ENCODE measurements at regions not wholly inside any gene's neighbourhood (a gene's known extent, or its start where the extent isn't known, plus 50 kb on each side); places are given as distances from the start of the nearest gene placed in this dataset.

DNA sequence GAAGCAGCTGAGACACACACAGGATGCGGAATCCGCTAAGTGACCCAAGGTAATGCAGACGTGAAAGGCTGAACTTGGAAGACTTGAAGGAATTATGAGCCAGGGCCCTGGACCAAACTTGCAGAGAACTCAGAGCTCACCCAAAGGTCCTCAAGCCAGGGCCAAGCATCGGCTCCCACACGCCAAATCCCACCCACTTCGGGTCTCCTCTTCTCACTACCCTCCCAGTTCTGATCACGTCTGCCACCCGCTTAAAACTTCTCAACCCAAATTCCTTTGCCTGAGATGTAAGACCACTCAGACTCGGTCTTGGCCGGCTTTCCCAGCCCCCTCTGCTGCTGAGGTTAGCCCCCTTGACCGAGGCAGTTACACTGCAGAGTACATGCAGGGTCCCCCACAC, 130.1 kb downstream of the PSMG1 start:
- H3K9me3 ChIP-seq (ENCODE audit: control insufficient read depth, insufficient read depth, low read length): no peaks in the 10 kb centered on the region
- ATAC-seq (no peak), DNase-seq (no peak)
- WGBS (ENCODE audit: insufficient coverage): 84% methylated on average over 11 of the region's 11 CpGs
- H3K4me3 Mint-ChIP-seq: no peak overlapping the region
- peaks cover 13 to 21% of the 10 kb centered on the region in 2 donors for H3K27me3 Mint-ChIP-seq (ENCODE audit: low read depth in 2 of 2)
- H3K4me3 ChIP-seq (ENCODE audit: low read length): no peak overlapping the region
- no peaks in the 10 kb centered on the region for H3K36me3 ChIP-seq (ENCODE audit: control insufficient read depth, insufficient read depth, low read length)
- no peaks in the 10 kb centered on the region for H3K4me1 ChIP-seq (ENCODE audit: control insufficient read depth, insufficient read depth, low read length)
- TF ChIP-seq, protein P1, sequence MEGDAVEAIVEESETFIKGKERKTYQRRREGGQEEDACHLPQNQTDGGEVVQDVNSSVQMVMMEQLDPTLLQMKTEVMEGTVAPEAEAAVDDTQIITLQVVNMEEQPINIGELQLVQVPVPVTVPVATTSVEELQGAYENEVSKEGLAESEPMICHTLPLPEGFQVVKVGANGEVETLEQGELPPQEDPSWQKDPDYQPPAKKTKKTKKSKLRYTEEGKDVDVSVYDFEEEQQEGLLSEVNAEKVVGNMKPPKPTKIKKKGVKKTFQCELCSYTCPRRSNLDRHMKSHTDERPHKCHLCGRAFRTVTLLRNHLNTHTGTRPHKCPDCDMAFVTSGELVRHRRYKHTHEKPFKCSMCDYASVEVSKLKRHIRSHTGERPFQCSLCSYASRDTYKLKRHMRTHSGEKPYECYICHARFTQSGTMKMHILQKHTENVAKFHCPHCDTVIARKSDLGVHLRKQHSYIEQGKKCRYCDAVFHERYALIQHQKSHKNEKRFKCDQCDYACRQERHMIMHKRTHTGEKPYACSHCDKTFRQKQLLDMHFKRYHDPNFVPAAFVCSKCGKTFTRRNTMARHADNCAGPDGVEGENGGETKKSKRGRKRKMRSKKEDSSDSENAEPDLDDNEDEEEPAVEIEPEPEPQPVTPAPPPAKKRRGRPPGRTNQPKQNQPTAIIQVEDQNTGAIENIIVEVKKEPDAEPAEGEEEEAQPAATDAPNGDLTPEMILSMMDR (IDR thresholded peaks at IDR 0.05): no peak
- no peaks in the 10 kb centered on the region for H3K36me3 Mint-ChIP-seq
- no peaks in the 10 kb centered on the region for H3K27me3 ChIP-seq (ENCODE audit: control insufficient read depth, insufficient read depth, low read length)
- no peak overlapping the region for H3K27ac ChIP-seq (ENCODE audit: low read length)
- no peaks in the 10 kb centered on the region for H3K4me1 Mint-ChIP-seq
- no peak overlapping the region for H3K27ac Mint-ChIP-seq
- intact Hi-C loops (cut with micrococcal nuclease): no loop called here
- H3K9me3 Mint-ChIP-seq: no peaks in the 10 kb centered on the region

DNA sequence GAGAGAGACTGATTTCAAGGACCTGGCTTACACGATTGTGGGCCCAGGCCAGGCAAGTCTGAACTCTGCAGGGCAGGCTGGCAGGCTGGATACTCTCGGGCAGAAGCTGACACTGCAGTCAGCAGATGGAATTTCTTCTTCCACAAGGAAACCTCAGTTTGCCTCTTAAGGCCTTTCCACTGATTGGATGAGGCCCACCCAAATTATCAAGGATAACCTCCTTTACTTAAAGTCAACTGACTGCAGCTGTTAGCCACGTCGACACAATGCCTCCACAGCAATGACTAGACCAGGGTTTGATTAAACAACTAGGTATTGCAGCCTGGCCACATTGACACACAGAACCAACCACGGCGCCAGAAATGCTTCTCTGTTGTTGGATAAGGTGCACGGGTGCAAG, 130.5 kb downstream of the PSMG1 start:
- intact Hi-C loops (cut with micrococcal nuclease): no loop called here
- Histone ChIP-seq H3K36me3 (ENCODE audit: control insufficient read depth, insufficient read depth, low read length) (no peaks in the 10 kb centered on the region), H3K27me3 (ENCODE audit: control insufficient read depth, insufficient read depth, low read length) (no peaks in the 10 kb centered on the region), H3K27ac (ENCODE audit: low read length) (no peak overlapping the region), H3K4me3 (ENCODE audit: low read length) (no peak overlapping the region), H3K9me3 (ENCODE audit: control insufficient read depth, insufficient read depth, low read length) (no peaks in the 10 kb centered on the region), H3K4me1 (ENCODE audit: control insufficient read depth, insufficient read depth, low read length) (no peaks in the 10 kb centered on the region)
- ATAC-seq (no peak), DNase-seq (no peak)
- no peak overlapping the region for H3K4me3 Mint-ChIP-seq
- H3K9me3 Mint-ChIP-seq: no peaks in the 10 kb centered on the region
- H3K36me3 Mint-ChIP-seq: no peaks in the 10 kb centered on the region
- TF ChIP-seq, protein P1 (IDR thresholded peaks at IDR 0.05): no peak
- peaks cover 13 to 21% of the 10 kb centered on the region in 2 donors for H3K27me3 Mint-ChIP-seq (ENCODE audit: low read depth in 2 of 2)
- H3K4me1 Mint-ChIP-seq: no peaks in the 10 kb centered on the region
- 93% methylated on average over 7 of the region's 7 CpGs for WGBS (ENCODE audit: insufficient coverage)
- H3K27ac Mint-ChIP-seq: no peak overlapping the region

DNA sequence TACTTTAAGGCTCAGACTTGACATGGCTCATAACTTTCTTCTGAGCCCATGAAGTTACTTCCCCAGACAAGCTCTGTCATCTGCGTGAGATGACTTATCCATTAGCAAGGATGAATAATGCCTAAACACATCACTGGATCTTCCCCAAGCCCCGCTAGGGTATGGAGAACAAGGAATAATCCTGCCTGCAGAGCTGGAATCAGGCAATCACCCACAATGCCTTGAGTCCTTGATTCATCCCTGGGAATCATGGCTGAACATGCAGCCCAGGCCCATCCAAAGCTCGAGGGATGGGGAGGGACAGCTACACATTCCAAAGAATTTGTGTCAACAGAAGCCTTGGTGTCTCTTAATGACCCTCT, 131.7 kb downstream of the PSMG1 start:
- Mint-ChIP-seq H3K27me3 (ENCODE audit: low read depth in 2 of 2) (peaks cover 14 to 23% of the 10 kb centered on the region in 2 donors), H3K4me1 (no peaks in the 10 kb centered on the region), H3K4me3 (no peak overlapping the region), H3K27ac (no peak overlapping the region), H3K36me3 (no peaks in the 10 kb centered on the region), H3K9me3 (no peaks in the 10 kb centered on the region)
- ATAC-seq (no peak), DNase-seq (no peak)
- no peak overlapping the region for H3K27ac ChIP-seq (ENCODE audit: low read length)
- H3K36me3 ChIP-seq (ENCODE audit: control insufficient read depth, insufficient read depth, low read length): no peaks in the 10 kb centered on the region
- no peak overlapping the region for H3K4me3 ChIP-seq (ENCODE audit: low read length)
- TF ChIP-seq, protein P1 (IDR thresholded peaks at IDR 0.05): no peak
- no peaks in the 10 kb centered on the region for H3K9me3 ChIP-seq (ENCODE audit: control insufficient read depth, insufficient read depth, low read length)
- intact Hi-C loops (cut with micrococcal nuclease): no loop called here
- no peaks in the 10 kb centered on the region for H3K4me1 ChIP-seq (ENCODE audit: control insufficient read depth, insufficient read depth, low read length)
- H3K27me3 ChIP-seq (ENCODE audit: control insufficient read depth, insufficient read depth, low read length): no peaks in the 10 kb centered on the region
- WGBS (ENCODE audit: insufficient coverage): 78% methylated on average over 3 of the region's 3 CpGs

DNA sequence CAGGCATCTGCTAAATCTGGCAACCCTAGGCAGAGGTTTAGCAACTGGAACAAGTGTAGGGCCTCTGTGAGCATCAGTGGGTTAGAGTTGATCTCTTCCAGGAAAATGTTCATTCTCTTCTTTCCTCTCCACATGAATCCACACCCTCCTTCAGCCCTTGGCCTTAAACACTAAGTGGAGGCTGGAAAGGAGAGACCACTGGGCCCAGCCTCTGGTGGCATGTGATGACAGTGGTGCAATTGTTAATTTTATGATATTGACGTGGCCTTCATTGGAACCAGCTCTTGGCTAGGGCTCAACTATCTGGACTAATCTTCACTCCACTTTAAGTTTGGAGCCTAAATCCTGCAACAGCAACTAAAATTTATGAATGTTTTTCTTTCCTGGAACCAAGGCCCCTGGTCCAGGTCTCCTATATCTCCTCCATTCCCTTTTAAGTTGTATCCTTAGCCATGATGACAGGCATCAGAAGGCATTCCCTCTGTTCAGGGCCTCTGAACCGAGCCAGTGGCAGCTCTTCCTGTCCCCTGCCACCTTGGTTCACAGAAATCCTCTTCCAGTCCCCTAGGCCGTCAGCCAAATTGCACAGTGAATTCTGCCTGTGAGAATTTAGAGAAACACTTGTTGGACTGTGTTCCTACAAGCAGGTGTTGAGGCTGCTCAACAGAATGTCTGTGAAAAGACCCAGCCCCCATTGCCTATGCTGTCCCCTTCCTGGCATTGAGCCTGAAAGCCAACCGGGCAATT, 132.2 kb downstream of the PSMG1 start:
- no peak overlapping the region for H3K4me3 Mint-ChIP-seq

More for the DNA sequence above, 132.2 kb downstream of the PSMG1 start:
- Mint-ChIP-seq H3K27me3 (ENCODE audit: low read depth in 2 of 2) (peaks cover 10 to 28% of the 10 kb centered on the region in 2 donors), H3K4me1 (no peaks in the 10 kb centered on the region), H3K9me3 (no peaks in the 10 kb centered on the region), H3K36me3 (no peaks in the 10 kb centered on the region), H3K27ac (no peak overlapping the region)
- no peak for DNase-seq
- intact Hi-C loops (cut with micrococcal nuclease): no loop called here
- TF ChIP-seq, protein P1 (IDR thresholded peaks at IDR 0.05): no peak
- ATAC-seq: no peak
- Histone ChIP-seq H3K27me3 (ENCODE audit: control insufficient read depth, insufficient read depth, low read length) (no peaks in the 10 kb centered on the region), H3K4me1 (ENCODE audit: control insufficient read depth, insufficient read depth, low read length) (no peaks in the 10 kb centered on the region), H3K4me3 (ENCODE audit: low read length) (no peak overlapping the region), H3K36me3 (ENCODE audit: control insufficient read depth, insufficient read depth, low read length) (no peaks in the 10 kb centered on the region), H3K9me3 (ENCODE audit: control insufficient read depth, insufficient read depth, low read length) (no peaks in the 10 kb centered on the region), H3K27ac (ENCODE audit: low read length) (no peak overlapping the region)
- WGBS (ENCODE audit: insufficient coverage): 62% methylated on average over 4 of the region's 4 CpGs
